Testis (tissue), 2 donors: ENCODE measurements at regions not wholly inside any gene's neighbourhood (a gene's known extent, or its start where the extent isn't known, plus 50 kb on each side); places are given as distances from the start of the nearest gene placed in this dataset.

Source experiments
- DNase-seq: peaks from one replicate; pipeline ENCODE4 v3.0.0-alpha.2; 2019
- H3K27ac ChIP-seq, 2 donors: fragments of 200-600 bp; sonication (generic); one replicate each; pipeline ENCODE4 v1.5.1; 2019
- H3K27me3 ChIP-seq: fragments of 200-600 bp; sonication (generic); one replicate; pipeline ENCODE4 v1.5.1; 2019
- H3K36me3 ChIP-seq: fragments of 200-600 bp; sonication (generic); one replicate; pipeline ENCODE4 v1.5.1; 2017; ENCODE audit warnings: low read depth; ENCODE audit errors: missing control alignments
- H3K4me1 ChIP-seq: fragments of 200-600 bp; sonication (generic); one replicate; pipeline ENCODE4 v1.5.1; 2019
- H3K4me3 ChIP-seq, 2 donors: fragments of 200-600 bp; sonication (generic); one replicate each; pipeline ENCODE4 v1.5.1; 2017 to 2019
- H3K9me3 ChIP-seq: fragments of 200-600 bp; sonication (generic); one replicate; pipeline ENCODE4 v1.5.1; 2017
- CTCF ChIP-seq, 3 experiments: fragments of 450-650 bp in 2 of 3; fragments of 200-600 bp in 1 of 3; sonication (generic) in 1 of 3; IDR thresholded peaks; one replicate each; pipeline ENCODE4 v1.5.1; 2016 to 2019; ENCODE audit warnings: antibody characterized with exemption in 3 of 3, mild to moderate bottlenecking in 2 of 3, moderate library complexity in 1 of 3
- POLR2A ChIP-seq: fragments of 450-650 bp; IDR thresholded peaks from one replicate; pipeline ENCODE4 v1.6.1; 2017; ENCODE audit warnings: antibody characterized with exemption, mild to moderate bottlenecking, moderate library complexity
- WGBS, 2 donors: methylation state at CpG; one replicate each; pipeline ENCODE4 v1.1.5; 2018; 5-methylcytosine and 5-hydroxymethylcytosine counted together
- intact Hi-C: fragments of 100-400 bp; cut with DNase I; formaldehyde crosslinking; loops from one replicate; pipeline ENCODE4 v1.15.1; 2023; ENCODE audit warnings: low total_unique reads

GRCh38 chr2:449246-450067 lies 161.6 kb upstream of the ALKAL2 start:
- 80 to 90% methylated on average over 6 of the region's 6 CpGs for WGBS, 2 donors
- intact Hi-C loops: no loop called here
- Histone ChIP-seq H3K4me1 (no peaks in the 10 kb centered on the region), H3K4me3 (no peak overlapping the region), H3K27ac (no peak overlapping the region), H3K27me3 (no peaks in the 10 kb centered on the region), H3K36me3 (no peaks in the 10 kb centered on the region), H3K9me3 (no peaks in the 10 kb centered on the region)
- no peak for DNase-seq
- no peak for TF ChIP-seq CTCF (IDR thresholded peaks at IDR 0.05)
- TF ChIP-seq POLR2A: no peak

DNA sequence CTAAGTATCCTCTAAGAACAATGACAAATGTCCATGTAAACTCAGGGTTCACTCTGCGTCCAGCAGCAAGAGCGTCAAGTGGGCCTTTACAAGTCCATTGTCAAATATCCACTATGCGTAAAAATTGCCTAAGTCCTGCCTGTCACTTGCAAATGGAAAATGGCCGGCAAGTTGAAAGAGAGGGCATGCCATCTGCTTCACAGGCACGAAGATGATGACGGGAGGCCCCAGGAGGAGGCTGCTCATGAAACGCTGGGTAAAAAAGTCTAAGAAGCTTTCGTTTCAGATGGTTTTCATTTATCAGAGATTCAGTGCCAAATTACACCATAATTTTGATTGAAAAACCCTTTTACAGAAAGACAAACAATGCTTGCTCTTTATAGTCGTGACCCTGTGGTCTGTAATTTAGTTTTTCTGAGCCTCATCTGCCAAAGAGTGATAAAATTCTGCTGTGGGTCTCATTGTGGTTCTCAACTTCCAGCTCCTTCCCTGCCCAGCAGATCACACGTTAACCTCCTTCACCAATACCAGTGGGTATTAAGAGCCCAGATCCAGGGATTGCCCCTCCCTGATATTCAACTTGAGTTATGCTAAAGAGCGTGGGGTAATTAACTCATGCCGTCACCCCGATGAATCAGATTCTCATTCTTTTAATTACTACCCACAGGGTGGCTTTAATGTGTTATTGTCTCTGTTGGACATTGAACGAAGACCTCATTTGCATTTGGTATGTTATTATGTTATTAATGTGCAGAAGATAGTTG lies 160.2 kb upstream of the ALKAL2 start:
- intact Hi-C loops: no loop called here
- no peaks in the 10 kb centered on the region for H3K27me3 ChIP-seq
- no peaks in the 10 kb centered on the region for H3K4me1 ChIP-seq
- no peak overlapping the region for H3K4me3 ChIP-seq
- no peaks in the 10 kb centered on the region for H3K36me3 ChIP-seq
- TF ChIP-seq POLR2A (no peak), CTCF (IDR thresholded peaks at IDR 0.05) (no peak)
- no peaks in the 10 kb centered on the region for H3K9me3 ChIP-seq
- DNase-seq: no peak
- no peak overlapping the region for H3K27ac ChIP-seq
- 87 to 88% methylated on average over 14 of the region's 14 CpGs for WGBS, 2 donors

DNA sequence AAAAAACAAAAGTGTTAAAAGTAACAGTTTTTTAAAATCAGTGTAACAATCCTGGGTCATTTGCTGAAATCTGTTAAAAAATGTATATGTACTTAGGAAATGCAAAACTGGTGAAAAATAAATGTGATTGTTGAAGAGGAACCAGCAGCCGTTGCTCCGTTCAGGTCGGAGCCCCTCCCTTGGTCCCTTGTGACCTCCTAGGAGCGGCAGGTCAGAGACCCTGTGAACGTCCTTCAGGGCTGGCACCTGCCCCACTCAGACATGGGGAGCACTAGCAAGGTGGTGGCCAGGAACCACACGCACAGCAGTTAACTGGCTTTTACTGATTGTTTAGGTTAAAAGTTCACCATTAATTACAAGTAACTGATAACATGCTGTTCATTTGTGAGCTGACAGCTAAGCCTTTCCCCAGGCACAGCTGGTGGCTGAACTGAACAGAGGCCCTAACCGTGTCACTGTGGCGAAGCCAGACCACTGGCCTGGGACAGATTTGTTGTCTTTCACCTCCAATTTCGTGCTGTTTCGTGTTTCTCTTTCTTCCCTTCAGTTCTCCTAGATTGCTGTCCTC lies 159.2 kb upstream of the ALKAL2 start:
- H3K36me3 ChIP-seq: no peaks in the 10 kb centered on the region
- no peaks in the 10 kb centered on the region for H3K4me1 ChIP-seq
- H3K9me3 ChIP-seq: no peaks in the 10 kb centered on the region
- TF ChIP-seq POLR2A (no peak), CTCF (IDR thresholded peaks at IDR 0.05) (no peak)
- no peaks in the 10 kb centered on the region for H3K27me3 ChIP-seq
- intact Hi-C loops: no loop called here
- no peak overlapping the region for H3K27ac ChIP-seq
- no peak overlapping the region for H3K4me3 ChIP-seq
- WGBS, 2 donors: 75 to 82% methylated on average over 10 of the region's 10 CpGs
- DNase-seq: no peak

DNA sequence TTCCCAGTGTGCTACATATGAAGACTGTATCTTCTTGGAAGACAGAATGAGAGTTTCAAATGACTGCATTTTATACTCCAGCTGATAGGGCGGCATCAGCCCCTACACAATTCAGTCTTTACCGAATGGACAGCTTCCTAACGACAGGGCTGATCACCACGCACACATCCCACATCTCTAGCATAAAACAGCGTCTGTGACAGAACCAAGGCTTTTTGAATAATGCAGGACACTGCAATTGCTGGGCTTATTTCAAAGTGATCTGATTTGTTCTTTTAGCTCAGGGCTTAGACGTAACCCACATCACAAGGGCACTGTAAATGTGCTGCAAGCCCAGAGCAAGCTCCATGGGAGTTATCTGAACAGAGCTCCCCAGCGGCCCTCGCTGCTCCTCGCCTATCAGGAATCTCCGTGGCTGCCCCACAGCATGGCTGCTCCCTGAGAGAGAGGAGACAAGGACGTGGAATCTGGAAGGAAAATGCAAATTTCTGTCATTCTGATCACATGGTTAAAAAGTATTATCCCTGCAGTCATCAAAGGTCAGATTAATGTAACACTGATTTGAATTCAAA lies 158.5 kb upstream of the ALKAL2 start:
- H3K27ac ChIP-seq: no peak overlapping the region
- no peaks in the 10 kb centered on the region for H3K9me3 ChIP-seq
- H3K4me1 ChIP-seq: peaks cover under 1% of the 10 kb centered on the region
- no peak overlapping the region for H3K4me3 ChIP-seq
- WGBS, 2 donors: 69 to 71% methylated on average over 11 of the region's 11 CpGs
- intact Hi-C loops: no loop called here
- no peaks in the 10 kb centered on the region for H3K36me3 ChIP-seq
- TF ChIP-seq POLR2A (no peak), CTCF (IDR thresholded peaks at IDR 0.05) (no peak)
- H3K27me3 ChIP-seq: no peaks in the 10 kb centered on the region
- DNase-seq: no peak
